ENCODE measurements at regions not wholly inside any gene's neighbourhood (a gene's known extent, or its start where the extent isn't known, plus 50 kb on each side); places are given as distances from the start of the nearest gene placed in this dataset.
"Not testable (repeated sequence)": the region's sequence is repeated elsewhere in the genome, so short reads cannot be mapped to it uniquely, and the experiment has no call there.

- no peak for DNase-seq (ENCODE audit: low spot score)
Measured at GRCh38 chr2:173720306-173720705, 244.9 kb downstream of the SP3 start.

GRCh38 chr2:173734797-173735196, 230.4 kb downstream of the SP3 start:
- no peak for DNase-seq (ENCODE audit: low spot score)

GRCh38 chr2:173737954-173738575, 227.1 kb downstream of the SP3 start:
- DNase-seq (ENCODE audit: low spot score) = not testable (repeated sequence)

GRCh38 chr2:173739006-173739405, 226.2 kb downstream of the SP3 start:
- no peak for DNase-seq (ENCODE audit: low spot score)

GRCh38 chr2:173740639-173741038, 224.5 kb downstream of the SP3 start:
- DNase-seq (ENCODE audit: low spot score) = no peak

GRCh38 chr2:173741759-173742158, 223.4 kb downstream of the SP3 start:
- no peak for DNase-seq (ENCODE audit: low spot score)

- no peak for DNase-seq (ENCODE audit: low spot score)
Measured at GRCh38 chr2:173747035-173747434, 218.1 kb downstream of the SP3 start.

GRCh38 chr2:173749315-173749714, 215.9 kb downstream of the SP3 start:
- DNase-seq (ENCODE audit: low spot score) = no peak

GRCh38 chr2:173750353-173750801, 214.8 kb downstream of the SP3 start:
- DNase-seq (ENCODE audit: low spot score) = no peak

- DNase-seq (ENCODE audit: low spot score) = no peak
Measured at GRCh38 chr2:173750831-173751230, 214.3 kb downstream of the SP3 start.

GRCh38 chr2:173751245-173751975, 213.8 kb downstream of the SP3 start:
- DNase-seq (ENCODE audit: low spot score) = no peak

- no peak for DNase-seq (ENCODE audit: low spot score)
Measured at GRCh38 chr2:173752152-173752551, 213.0 kb downstream of the SP3 start.

- DNase-seq (ENCODE audit: low spot score) = no peak
Measured at GRCh38 chr2:173753441-173753840, 211.7 kb downstream of the SP3 start.

GRCh38 chr2:173754165-173754564, 211.0 kb downstream of the SP3 start:
- no peak for DNase-seq (ENCODE audit: low spot score)

- no peak for DNase-seq (ENCODE audit: low spot score)
Measured at GRCh38 chr2:173754837-173755236, 210.3 kb downstream of the SP3 start.

GRCh38 chr2:173755798-173756197, 209.4 kb downstream of the SP3 start:
- no peak for DNase-seq (ENCODE audit: low spot score)

GRCh38 chr2:173759959-173760358, 205.2 kb downstream of the SP3 start:
- DNase-seq (ENCODE audit: low spot score) = no peak

- no peak for DNase-seq (ENCODE audit: low spot score)
Measured at GRCh38 chr2:173760553-173760952, 204.6 kb downstream of the SP3 start.

- DNase-seq (ENCODE audit: low spot score) = no peak
Measured at GRCh38 chr2:173761603-173762119, 203.5 kb downstream of the SP3 start.

GRCh38 chr2:173762221-173762620, 203.0 kb downstream of the SP3 start:
- DNase-seq (ENCODE audit: low spot score) = no peak

GRCh38 chr2:173762864-173763263, 202.3 kb downstream of the SP3 start:
- no peak for DNase-seq (ENCODE audit: low spot score)

- no peak for DNase-seq (ENCODE audit: low spot score)
Measured at GRCh38 chr2:173763641-173764040, 201.5 kb downstream of the SP3 start.

- DNase-seq (ENCODE audit: low spot score) = no peak
Measured at GRCh38 chr2:173764094-173764493, 201.1 kb downstream of the SP3 start.
